ENCODE measurements at regions not wholly inside any gene's neighbourhood (a gene's known extent, or its start where the extent isn't known, plus 50 kb on each side); places are given as distances from the start of the nearest gene placed in this dataset.
"Not testable (repeated sequence)": the region's sequence is repeated elsewhere in the genome, so short reads cannot be mapped to it uniquely, and the experiment has no call there.

- Mint-ChIP-seq H3K4me3 (no peak overlapping the region), H3K9me3 (peaks cover 57% of the 10 kb centered on the region), H3K4me1 (ENCODE audit: low read depth) (no peaks in the 10 kb centered on the region), H3K36me3 (ENCODE audit: low read depth) (no peaks in the 10 kb centered on the region), H3K27ac (no peak overlapping the region), H3K27me3 (ENCODE audit: insufficient read depth) (no peaks in the 10 kb centered on the region)
- TF ChIP-seq, protein P1, sequence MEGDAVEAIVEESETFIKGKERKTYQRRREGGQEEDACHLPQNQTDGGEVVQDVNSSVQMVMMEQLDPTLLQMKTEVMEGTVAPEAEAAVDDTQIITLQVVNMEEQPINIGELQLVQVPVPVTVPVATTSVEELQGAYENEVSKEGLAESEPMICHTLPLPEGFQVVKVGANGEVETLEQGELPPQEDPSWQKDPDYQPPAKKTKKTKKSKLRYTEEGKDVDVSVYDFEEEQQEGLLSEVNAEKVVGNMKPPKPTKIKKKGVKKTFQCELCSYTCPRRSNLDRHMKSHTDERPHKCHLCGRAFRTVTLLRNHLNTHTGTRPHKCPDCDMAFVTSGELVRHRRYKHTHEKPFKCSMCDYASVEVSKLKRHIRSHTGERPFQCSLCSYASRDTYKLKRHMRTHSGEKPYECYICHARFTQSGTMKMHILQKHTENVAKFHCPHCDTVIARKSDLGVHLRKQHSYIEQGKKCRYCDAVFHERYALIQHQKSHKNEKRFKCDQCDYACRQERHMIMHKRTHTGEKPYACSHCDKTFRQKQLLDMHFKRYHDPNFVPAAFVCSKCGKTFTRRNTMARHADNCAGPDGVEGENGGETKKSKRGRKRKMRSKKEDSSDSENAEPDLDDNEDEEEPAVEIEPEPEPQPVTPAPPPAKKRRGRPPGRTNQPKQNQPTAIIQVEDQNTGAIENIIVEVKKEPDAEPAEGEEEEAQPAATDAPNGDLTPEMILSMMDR (IDR thresholded peaks at IDR 0.05) = no peak
- DNase-seq = no peak
Observed at GRCh38 chr15:24269923-24270322, 405.7 kb upstream of the NPAP1 start.

DNA sequence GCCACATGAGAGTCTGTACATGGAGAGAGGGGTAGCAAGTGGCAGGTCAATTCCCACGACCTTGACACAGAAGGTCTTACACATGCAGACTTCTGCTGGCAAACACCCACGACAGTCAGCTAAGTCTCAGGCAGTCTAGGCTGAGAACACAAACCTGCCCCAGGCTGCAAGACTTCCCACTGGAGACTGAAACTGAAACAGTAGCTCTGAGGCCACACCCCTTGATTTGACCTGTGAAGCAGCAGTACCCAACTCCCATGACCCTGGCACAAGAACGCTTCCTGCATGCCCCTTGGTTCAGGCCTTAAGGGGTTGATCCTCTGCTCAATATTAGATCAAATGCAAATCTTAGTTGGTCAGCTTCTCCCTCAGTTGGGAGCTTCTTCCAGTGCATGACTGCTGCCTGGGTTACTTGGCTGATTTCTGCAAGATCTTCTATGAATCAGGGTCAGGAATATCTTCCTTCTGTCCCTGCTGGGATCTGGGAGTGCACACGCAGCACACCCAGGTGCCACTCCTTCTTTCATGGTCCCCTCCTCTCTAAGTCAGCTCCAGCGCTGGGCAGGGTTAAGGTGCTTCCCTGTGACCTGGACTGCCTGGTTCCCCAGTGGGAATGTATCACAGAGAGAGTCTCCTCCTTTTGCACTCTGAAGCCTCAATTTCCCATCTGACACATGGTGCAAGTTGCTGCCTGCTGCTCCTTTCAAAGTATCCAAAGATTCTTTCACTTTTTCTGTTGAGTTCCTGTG, 403.9 kb upstream of the NPAP1 start:
- not testable (repeated sequence) for H3K27ac Mint-ChIP-seq; H3K4me3 Mint-ChIP-seq; H3K4me1 Mint-ChIP-seq (ENCODE audit: low read depth); H3K27me3 Mint-ChIP-seq (ENCODE audit: insufficient read depth); DNase-seq; H3K36me3 Mint-ChIP-seq (ENCODE audit: low read depth)
- H3K9me3 Mint-ChIP-seq = peaks cover 53% of the 10 kb centered on the region

- no peak for DNase-seq
- Mint-ChIP-seq H3K4me3 (no peak overlapping the region), H3K4me1 (ENCODE audit: low read depth) (no peaks in the 10 kb centered on the region), H3K27me3 (ENCODE audit: insufficient read depth) (no peaks in the 10 kb centered on the region), H3K27ac (no peak overlapping the region), H3K36me3 (ENCODE audit: low read depth) (no peaks in the 10 kb centered on the region), H3K9me3 (peaks cover 28% of the 10 kb centered on the region)
- TF ChIP-seq, protein P1 (IDR thresholded peaks at IDR 0.05) = no peak
Observed at GRCh38 chr15:24292837-24293236, 382.7 kb upstream of the NPAP1 start.

GRCh38 chr15:24300804-24301368, 374.7 kb upstream of the NPAP1 start:
- not testable (repeated sequence) for H3K36me3 Mint-ChIP-seq (ENCODE audit: low read depth); H3K4me3 Mint-ChIP-seq; DNase-seq; H3K4me1 Mint-ChIP-seq (ENCODE audit: low read depth); H3K27me3 Mint-ChIP-seq (ENCODE audit: insufficient read depth); H3K27ac Mint-ChIP-seq
- H3K9me3 Mint-ChIP-seq = peaks cover 37% of the 10 kb centered on the region

GRCh38 chr15:24301999-24302398, 373.6 kb upstream of the NPAP1 start:
- DNase-seq; H3K27me3 Mint-ChIP-seq (ENCODE audit: insufficient read depth); H3K4me1 Mint-ChIP-seq (ENCODE audit: low read depth); H3K27ac Mint-ChIP-seq; H3K36me3 Mint-ChIP-seq (ENCODE audit: low read depth); H3K4me3 Mint-ChIP-seq: not testable (repeated sequence)
- peaks cover 34% of the 10 kb centered on the region for H3K9me3 Mint-ChIP-seq

DNA sequence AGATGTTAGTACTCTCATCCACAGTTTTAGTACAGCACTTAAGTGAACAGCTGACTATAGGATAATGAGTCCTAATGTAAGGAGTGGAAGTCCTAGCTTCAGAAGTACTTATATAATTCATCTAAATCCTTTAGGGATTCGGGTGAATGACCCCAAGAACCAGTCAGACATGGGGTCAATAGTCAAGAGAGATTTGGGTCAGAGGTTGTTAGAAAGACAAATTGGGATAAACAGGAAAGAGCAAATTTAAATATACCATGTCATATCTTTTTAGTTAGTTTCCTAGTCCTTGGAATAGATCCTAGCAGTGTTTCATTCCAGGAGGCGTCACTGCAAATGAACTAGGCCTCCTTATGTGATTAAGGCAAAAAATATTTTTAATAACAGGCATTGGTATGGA, 370.8 kb upstream of the NPAP1 start:
- not testable (repeated sequence) for H3K27ac Mint-ChIP-seq; H3K27me3 Mint-ChIP-seq (ENCODE audit: insufficient read depth); DNase-seq; H3K36me3 Mint-ChIP-seq (ENCODE audit: low read depth); H3K4me1 Mint-ChIP-seq (ENCODE audit: low read depth); H3K4me3 Mint-ChIP-seq
- H3K9me3 Mint-ChIP-seq = peaks cover 26% of the 10 kb centered on the region

DNA sequence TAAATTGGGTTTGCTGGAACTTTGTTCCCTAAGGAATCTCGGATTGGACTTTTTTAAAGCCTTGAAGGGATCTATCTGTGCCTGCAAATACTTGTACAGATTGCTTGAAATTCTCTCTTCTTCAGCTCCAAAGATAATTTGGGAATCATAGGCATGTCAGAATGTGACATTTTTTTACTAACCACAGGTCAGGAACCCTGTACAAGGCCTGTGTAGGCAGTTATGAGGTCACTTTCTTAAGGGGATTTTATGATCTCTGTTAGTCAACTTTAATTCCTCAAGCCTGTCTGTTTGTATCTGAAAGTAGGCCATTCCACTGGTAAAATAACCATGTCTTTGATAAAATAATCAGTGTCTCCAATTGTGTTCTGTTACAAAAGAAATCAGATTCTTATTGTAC, 369.9 kb upstream of the NPAP1 start:
- not testable (repeated sequence) for H3K27ac Mint-ChIP-seq; H3K36me3 Mint-ChIP-seq (ENCODE audit: low read depth)

GRCh38 chr15:24309700-24310099, 365.9 kb upstream of the NPAP1 start:
- H3K27ac Mint-ChIP-seq; H3K27me3 Mint-ChIP-seq (ENCODE audit: insufficient read depth): not testable (repeated sequence)

More for the DNA sequence above, 369.9 kb upstream of the NPAP1 start:
- not testable (repeated sequence) for H3K4me1 Mint-ChIP-seq (ENCODE audit: low read depth); H3K4me3 Mint-ChIP-seq; H3K27me3 Mint-ChIP-seq (ENCODE audit: insufficient read depth); DNase-seq
- H3K9me3 Mint-ChIP-seq = peaks cover 26% of the 10 kb centered on the region

GRCh38 chr15:24311692-24312091, 363.9 kb upstream of the NPAP1 start:
- H3K4me3 Mint-ChIP-seq; H3K27ac Mint-ChIP-seq; H3K36me3 Mint-ChIP-seq (ENCODE audit: low read depth); H3K27me3 Mint-ChIP-seq (ENCODE audit: insufficient read depth); DNase-seq; H3K4me1 Mint-ChIP-seq (ENCODE audit: low read depth): not testable (repeated sequence)
- H3K9me3 Mint-ChIP-seq = peaks cover 15% of the 10 kb centered on the region

More at GRCh38 chr15:24309700-24310099, 365.9 kb upstream of the NPAP1 start:
- H3K4me1 Mint-ChIP-seq (ENCODE audit: low read depth); DNase-seq; H3K36me3 Mint-ChIP-seq (ENCODE audit: low read depth); H3K4me3 Mint-ChIP-seq: not testable (repeated sequence)
- H3K9me3 Mint-ChIP-seq = peaks cover 10% of the 10 kb centered on the region

DNA sequence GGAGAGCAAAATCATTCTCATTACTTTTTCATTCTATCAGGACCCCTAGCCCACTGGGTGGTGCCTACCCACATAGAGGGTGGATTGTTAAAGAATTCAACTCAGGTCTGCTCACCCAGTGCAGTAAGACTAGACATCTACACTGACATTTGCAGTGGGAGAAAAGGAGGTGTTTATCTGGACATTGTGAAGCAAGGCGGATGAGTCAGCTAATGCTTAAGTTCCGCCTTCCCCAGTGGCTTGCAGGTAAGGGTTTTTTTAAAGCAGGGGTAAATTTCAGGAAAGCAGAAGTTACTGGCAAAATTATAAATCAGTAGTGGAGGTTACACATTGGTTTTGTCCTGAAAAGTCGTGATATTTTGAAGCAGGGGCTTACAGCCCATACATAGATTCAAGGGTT, 359.2 kb upstream of the NPAP1 start:
- DNase-seq, H3K4me3 Mint-ChIP-seq: not testable (repeated sequence)

More for the DNA sequence above, 359.2 kb upstream of the NPAP1 start:
- H3K9me3 Mint-ChIP-seq = peaks cover 34% of the 10 kb centered on the region
- not testable (repeated sequence) for H3K36me3 Mint-ChIP-seq (ENCODE audit: low read depth); H3K4me1 Mint-ChIP-seq (ENCODE audit: low read depth); H3K27me3 Mint-ChIP-seq (ENCODE audit: insufficient read depth); H3K27ac Mint-ChIP-seq

Data from HFFc6 (cell line).